Brain pericyte (primary cell): ENCODE measurements at regions not wholly inside any gene's neighbourhood (a gene's known extent, or its start where the extent isn't known, plus 50 kb on each side); places are given as distances from the start of the nearest gene placed in this dataset.

Experiments used
- DNase-seq: peaks from one replicate; pipeline ENCODE4 v3.0.0-alpha.2; 2012; ENCODE audit warnings: low read depth, low spot score

DNA sequence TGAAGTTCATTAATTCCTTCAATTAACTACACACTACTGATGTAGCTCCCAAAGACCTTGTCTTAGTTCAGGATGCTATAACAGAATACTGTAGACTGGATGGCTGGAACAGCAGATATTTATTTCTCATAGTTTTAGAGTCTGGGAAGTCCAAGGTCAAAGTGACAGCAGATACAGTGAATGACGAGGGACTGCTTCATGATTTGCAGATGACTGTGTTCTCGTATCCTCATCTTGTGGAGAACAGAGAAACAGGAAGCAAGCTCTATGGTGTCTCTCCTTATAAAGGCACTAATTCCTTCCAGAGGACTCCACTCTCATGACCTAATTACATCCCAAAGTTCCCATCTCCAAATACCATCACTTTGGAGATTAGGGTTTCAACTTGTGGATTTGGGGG is 65.6 kb upstream of the MAP1B start:
- no peak for DNase-seq

DNA sequence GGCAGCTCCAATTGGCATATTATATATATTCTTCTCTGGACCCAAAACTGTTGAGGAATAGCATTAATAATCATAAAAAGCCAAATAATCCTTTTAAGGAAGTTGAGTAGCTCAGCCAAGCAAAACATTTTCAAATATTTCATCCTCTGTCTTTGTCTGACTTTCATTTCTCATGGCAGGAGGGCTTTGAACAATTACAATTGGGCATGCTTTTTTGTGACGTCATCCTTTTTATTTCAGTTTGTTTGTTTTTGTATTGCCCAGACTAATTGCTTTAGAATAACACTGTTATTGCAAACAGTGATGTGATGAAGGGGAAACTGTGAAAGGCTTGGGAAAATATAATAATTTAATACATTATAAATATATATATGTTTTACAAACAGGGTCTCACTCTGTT is 65.2 kb upstream of the MAP1B start:
- DNase-seq, result no peak

DNA sequence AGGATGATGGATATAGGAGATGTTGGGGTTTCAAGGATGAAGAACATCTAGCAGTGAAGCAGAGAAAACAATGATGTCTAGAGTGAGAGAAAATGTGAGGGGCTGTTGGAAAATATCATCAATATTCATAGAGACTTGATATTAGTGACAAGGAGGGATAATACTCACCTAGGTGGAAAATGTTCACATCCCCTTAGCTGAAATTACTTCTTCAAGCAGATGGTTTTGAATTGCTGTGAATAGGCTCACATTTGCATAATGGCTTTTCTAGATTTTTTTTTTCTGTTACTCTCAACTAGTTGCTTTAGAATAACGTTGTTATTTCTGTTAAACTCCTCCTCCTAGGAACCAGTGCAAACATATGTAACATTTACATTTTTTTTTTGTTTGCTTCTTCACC is 61.6 kb upstream of the MAP1B start:
- DNase-seq, result no peak

DNA sequence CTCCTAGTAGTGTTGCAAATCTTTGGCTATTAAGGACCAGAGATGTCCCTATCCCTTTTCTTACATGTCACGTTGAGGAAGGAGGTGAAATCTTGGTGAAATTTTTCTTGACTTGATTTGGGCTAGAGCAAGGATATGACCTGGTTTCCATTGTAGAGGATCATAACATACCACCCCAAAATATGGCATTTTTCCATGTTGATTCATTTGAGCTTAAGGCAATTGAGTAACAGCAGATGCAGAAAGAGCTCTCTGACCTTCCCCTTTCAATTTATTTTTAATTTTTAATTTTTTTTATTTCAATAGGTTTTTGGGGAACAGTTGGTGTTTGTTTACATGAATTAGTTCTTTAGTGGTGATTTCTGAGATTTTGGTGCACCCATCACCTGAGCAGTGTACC is 61.2 kb upstream of the MAP1B start:
- no peak for DNase-seq

DNA sequence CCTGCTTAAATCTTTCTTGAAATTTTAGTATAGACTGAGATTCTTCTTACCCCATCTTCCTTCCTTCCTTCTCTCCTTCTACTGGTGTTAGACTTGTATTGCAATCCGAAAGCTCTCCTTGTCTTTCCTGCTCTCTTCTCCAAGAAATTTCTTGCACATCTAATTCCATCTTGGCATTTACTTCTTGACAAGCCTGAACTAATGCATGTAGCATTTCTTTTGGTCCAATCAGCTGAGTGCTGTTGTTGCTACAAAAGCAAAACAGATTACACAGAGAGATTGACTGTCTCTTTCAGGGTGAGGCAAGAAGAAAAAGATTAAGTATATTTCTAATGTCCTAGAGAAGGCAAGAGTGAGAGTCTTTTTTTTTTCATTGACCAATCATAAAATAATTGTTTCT is 51.6 kb upstream of the MAP1B start:
- no peak for DNase-seq
